Nucleus accumbens (tissue), 56 donors: ENCODE measurements at regions not wholly inside any gene's neighbourhood (a gene's known extent, or its start where the extent isn't known, plus 50 kb on each side); places are given as distances from the start of the nearest gene placed in this dataset.
"Not testable (repeated sequence)": the region's sequence is repeated elsewhere in the genome, so short reads cannot be mapped to it uniquely, and the experiment has no call there.

Source experiments
- DNase-seq, 56 donors: peaks; one replicate each; lab custom pipeline; 2025; lab: John Stamatoyannopoulos, UW

- no peak for DNase-seq
Measured at GRCh38 chr4:127347936-127348335, 284.8 kb upstream of the INTU start.

GRCh38 chr4:127352220-127353113 lies 280.3 kb upstream of the INTU start:
- DNase-seq, result no peak

- DNase-seq, result peak in 8 of 56 donors; percentile 1 to 27 (median 2)
Measured at GRCh38 chr4:127355743-127356142, 277.0 kb upstream of the INTU start.

- no peak for DNase-seq
Measured at GRCh38 chr4:127357765-127358164, 275.0 kb upstream of the INTU start.

- no peak for DNase-seq
Measured at GRCh38 chr4:127362686-127363085, 270.1 kb upstream of the INTU start.

- no peak for DNase-seq
Measured at GRCh38 chr4:127364397-127364796, 268.4 kb upstream of the INTU start.

- DNase-seq, result no peak
Measured at GRCh38 chr4:127364911-127365310, 267.8 kb upstream of the INTU start.

GRCh38 chr4:127370604-127371003 lies 262.2 kb upstream of the INTU start:
- DNase-seq, result no peak

- DNase-seq, result no peak
Measured at GRCh38 chr4:127379499-127379898, 253.3 kb upstream of the INTU start.

GRCh38 chr4:127379948-127380347 lies 252.8 kb upstream of the INTU start:
- not testable (repeated sequence) for DNase-seq

GRCh38 chr4:127383666-127384065 lies 249.1 kb upstream of the INTU start:
- no peak for DNase-seq

GRCh38 chr4:127394516-127394915 lies 238.2 kb upstream of the INTU start:
- DNase-seq, result no peak

- no peak for DNase-seq
Measured at GRCh38 chr4:127400276-127400675, 232.5 kb upstream of the INTU start.

- DNase-seq, result peak in 3 of 56 donors; percentile 1 to 18 (median 4)
Measured at GRCh38 chr4:127400731-127401346, 231.9 kb upstream of the INTU start.

GRCh38 chr4:127403471-127404084 lies 229.2 kb upstream of the INTU start:
- no peak for DNase-seq

- no peak for DNase-seq
Measured at GRCh38 chr4:127406187-127406586, 226.6 kb upstream of the INTU start.

- DNase-seq, result not testable (repeated sequence)
Measured at GRCh38 chr4:127407572-127407971, 225.2 kb upstream of the INTU start.

GRCh38 chr4:127410201-127410600 lies 222.6 kb upstream of the INTU start:
- no peak for DNase-seq

GRCh38 chr4:127410644-127411043 lies 222.1 kb upstream of the INTU start:
- no peak for DNase-seq

- no peak for DNase-seq
Measured at GRCh38 chr4:127414951-127415606, 217.7 kb upstream of the INTU start.

GRCh38 chr4:127416115-127416514 lies 216.6 kb upstream of the INTU start:
- no peak for DNase-seq
